ENCODE measurements at regions not wholly inside any gene's neighbourhood (a gene's known extent, or its start where the extent isn't known, plus 50 kb on each side); places are given as distances from the start of the nearest gene placed in this dataset.

DNA sequence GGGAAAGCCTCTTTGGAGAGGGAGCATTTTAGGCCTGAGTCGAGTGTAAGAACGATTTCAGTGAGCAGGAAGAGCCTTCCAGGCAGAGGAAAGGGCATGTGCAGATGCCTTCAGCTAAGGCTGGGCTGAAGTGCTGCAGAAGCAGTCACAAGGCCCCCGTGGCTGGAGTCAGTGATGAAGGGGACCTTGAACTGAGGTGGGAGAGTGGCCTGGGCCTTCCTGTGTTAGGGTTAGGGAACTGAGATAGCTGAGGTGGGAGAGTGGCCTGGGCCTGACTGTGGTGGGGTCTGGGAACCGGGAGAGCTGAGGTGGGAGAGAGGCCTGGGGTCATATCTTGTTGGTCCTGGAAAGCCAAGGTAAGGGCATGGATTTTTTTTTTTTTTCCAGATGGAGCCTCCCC is 50.9 kb upstream of the ETV3 start:
- no peaks in the 10 kb centered on the region for H3K9me2 ChIP-seq (replicated peaks; ENCODE audit: control insufficient read depth, low read length)
- H3K36me3 ChIP-seq (ENCODE audit: control insufficient read depth, low read length), result no peaks in the 10 kb centered on the region
- H3K9me3 ChIP-seq (ENCODE audit: control insufficient read depth, insufficient read depth, low read length), result no peaks in the 10 kb centered on the region
- peaks cover 21% of the 10 kb centered on the region for H3K27me3 ChIP-seq (ENCODE audit: control insufficient read depth, low read length)
- H3K4me1 ChIP-seq (ENCODE audit: control insufficient read depth, low read length), result no peaks in the 10 kb centered on the region
- H4K20me1 ChIP-seq (ENCODE audit: control insufficient read depth, insufficient read depth, low read depth, low read length), result no peaks in the 10 kb centered on the region
- no peaks in the 10 kb centered on the region for H3K79me2 ChIP-seq (ENCODE audit: control insufficient read depth, low read length)
- H3K27ac ChIP-seq (ENCODE audit: low read depth, low read length), result no peak overlapping the region
- TF ChIP-seq EZH2phosphoT487 (IDR thresholded peaks at IDR 0.05; ENCODE audit: borderline replicate concordance, low read length), result no peak
- TF ChIP-seq, protein P1, sequence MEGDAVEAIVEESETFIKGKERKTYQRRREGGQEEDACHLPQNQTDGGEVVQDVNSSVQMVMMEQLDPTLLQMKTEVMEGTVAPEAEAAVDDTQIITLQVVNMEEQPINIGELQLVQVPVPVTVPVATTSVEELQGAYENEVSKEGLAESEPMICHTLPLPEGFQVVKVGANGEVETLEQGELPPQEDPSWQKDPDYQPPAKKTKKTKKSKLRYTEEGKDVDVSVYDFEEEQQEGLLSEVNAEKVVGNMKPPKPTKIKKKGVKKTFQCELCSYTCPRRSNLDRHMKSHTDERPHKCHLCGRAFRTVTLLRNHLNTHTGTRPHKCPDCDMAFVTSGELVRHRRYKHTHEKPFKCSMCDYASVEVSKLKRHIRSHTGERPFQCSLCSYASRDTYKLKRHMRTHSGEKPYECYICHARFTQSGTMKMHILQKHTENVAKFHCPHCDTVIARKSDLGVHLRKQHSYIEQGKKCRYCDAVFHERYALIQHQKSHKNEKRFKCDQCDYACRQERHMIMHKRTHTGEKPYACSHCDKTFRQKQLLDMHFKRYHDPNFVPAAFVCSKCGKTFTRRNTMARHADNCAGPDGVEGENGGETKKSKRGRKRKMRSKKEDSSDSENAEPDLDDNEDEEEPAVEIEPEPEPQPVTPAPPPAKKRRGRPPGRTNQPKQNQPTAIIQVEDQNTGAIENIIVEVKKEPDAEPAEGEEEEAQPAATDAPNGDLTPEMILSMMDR (IDR thresholded peaks at IDR 0.05; ENCODE audit: low read depth, low read length, poor library complexity, severe bottlenecking), result no peak
- no peaks in the 10 kb centered on the region for H3F3A ChIP-seq (ENCODE audit: control insufficient read depth, insufficient read depth)
- no peak overlapping the region for H3K4me3 ChIP-seq (ENCODE audit: low read length)
- no peak overlapping the region for H3K4me2 ChIP-seq (ENCODE audit: low read length)
